ENCODE measurements at regions not wholly inside any gene's neighbourhood (a gene's known extent, or its start where the extent isn't known, plus 50 kb on each side); places are given as distances from the start of the nearest gene placed in this dataset.

DNA sequence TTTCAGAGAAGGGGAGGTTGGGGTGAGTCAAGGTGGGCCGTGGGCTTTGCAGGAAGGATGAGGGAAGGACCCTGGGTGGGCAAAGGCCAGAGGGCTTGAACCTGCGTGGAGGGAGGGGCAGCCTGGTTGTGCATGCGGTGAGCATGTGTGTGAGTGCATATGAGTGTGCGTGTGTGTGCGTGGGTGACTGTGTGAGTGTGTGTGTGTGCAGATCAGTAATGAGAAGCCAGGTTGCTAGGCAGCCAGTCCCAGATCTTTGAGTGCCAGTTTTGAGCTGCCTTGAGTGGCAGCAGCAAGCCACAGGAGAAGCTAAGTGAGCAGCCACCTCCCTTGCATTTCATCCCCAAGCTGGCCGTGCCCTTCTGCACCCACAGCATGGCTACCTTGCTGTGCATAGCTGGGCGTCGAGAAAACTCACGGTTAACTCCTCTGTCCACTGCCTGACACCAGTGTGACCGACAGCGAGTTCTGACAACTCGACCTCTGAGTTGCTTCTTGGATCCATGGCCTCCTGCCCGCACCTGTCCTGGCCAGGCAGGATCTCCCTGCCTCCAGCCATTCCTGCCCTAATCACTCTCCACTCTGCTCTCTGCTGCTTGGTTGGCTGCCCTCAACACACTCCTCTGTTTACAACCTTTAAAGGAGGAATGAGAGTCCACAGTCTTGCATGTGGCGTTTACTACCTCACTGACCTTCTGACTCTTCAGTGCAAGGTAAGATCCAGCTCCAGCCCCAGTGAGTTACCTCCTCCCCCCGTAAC is 775.4 kb downstream of the TYW1 start:
- TF ChIP-seq CTCF (IDR thresholded peaks at IDR 0.05) (no peak), POLR2A (IDR thresholded peaks at IDR 0.05) (no peak)
